ENCODE measurements at regions not wholly inside any gene's neighbourhood (a gene's known extent, or its start where the extent isn't known, plus 50 kb on each side); places are given as distances from the start of the nearest gene placed in this dataset.
A peak's percentile ranks its signal among the peaks of the same experiment; 100 is the strongest.
"Not testable (repeated sequence)": the region's sequence is repeated elsewhere in the genome, so short reads cannot be mapped to it uniquely, and the experiment has no call there.

DNA sequence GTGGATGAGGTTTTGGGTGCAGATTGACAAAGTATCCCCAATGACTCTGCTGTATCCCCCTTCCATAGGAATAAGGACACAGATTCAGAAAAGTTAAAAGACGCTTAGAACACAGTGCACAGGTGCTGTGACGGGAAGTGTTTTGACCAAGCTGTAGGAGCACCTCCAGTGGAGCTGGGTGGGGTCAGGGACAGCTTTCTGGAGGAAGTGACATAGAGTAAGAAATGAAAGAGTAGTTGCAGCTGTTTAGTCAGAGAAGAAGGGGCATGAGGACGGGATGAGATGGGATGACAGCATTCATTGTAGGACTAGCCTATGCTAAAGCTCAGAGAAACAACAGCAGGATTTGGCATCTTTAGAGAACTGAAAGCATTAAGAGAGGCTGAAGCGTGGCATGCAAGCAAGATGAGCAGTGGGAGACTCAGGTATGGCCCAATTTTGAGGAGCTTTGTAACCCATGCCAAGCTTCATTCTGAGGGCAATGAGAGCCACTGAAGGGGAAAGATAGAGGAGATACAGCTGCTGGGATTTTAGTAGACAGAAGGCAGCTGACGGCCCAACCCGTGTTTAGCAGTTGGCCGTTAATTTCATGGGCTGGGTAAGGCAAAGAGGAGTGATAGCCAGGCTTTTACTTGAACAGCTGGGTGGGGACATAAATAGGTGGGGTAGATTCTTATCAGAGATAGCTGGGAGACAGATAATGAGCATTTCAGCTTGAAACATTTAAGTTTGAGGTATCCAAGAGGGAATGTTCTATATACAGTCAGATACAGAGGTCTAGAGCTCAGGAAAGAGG lies 131.8 kb upstream of the KRAS start:
- no peak for DNase-seq

DNA sequence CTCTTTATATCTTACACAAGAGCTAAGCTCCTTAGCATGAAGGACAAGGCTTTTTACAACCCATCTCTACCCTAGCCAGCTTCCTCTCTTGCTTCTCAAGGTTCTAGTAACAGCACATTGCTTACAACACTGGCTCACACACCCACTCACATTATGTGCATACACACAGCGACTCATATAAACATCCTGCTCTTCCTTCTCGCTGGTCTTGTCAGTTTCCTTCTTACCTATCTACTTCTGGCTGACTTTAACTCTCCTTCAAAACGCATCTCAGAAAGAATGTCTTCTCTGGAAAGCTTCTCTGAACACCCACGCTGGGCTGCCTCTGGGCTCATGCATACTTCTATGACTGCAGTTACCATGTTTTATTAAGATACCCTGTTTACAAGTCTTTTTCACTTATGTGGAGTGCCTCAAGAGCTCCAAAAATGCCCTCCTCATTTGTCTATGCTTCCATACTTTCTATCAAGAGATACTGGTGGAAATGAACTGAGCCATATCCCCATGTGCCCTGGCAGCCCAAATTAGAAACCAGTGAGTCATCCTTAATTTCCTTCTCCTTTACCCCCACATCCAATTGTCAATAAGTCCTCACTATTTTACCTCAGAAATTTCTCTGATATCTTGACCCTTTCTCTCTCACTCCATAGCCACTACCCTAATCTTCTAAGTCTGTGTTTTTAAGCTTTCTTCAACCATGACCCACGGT lies 126.9 kb upstream of the KRAS start:
- peak; percentile 27 for DNase-seq

DNA sequence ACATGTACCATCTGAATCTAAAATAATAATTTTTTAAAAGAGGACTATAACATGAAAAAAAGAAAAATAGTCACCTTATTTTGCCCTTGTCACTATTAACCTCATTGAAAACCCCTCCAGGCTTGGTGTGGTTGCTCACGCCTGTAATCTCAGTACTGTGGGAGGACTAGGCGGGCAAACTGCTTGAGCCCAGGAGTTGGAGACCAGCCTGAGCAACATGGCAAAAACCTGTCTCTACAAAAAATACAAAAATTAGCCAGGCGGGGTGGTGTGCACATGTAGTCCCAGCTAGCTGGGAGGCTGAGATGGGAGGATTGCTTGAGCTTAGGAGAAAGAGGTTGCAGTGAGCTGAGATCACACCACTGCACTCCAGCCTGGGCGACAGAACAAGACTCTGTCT lies 126.3 kb upstream of the KRAS start:
- no peak for DNase-seq

DNA sequence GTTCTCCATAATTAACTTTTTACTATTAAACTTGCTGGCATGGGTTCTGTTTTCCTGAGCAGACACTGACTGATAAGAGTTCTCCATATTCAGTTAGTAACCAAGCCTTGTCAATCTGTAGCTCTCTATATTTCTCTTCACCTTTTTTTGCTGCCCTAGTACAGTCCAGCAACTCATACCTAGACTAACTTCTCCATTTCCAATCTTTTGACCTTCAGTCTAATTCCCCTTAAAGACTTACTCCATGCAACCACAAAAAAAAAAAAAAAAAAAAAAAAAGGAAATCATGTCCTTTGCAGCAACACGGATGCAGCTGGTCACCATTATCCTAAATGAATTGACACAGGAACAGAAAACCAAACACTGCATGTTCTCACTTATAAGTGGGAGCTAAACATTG lies 125.7 kb upstream of the KRAS start:
- DNase-seq = no peak

DNA sequence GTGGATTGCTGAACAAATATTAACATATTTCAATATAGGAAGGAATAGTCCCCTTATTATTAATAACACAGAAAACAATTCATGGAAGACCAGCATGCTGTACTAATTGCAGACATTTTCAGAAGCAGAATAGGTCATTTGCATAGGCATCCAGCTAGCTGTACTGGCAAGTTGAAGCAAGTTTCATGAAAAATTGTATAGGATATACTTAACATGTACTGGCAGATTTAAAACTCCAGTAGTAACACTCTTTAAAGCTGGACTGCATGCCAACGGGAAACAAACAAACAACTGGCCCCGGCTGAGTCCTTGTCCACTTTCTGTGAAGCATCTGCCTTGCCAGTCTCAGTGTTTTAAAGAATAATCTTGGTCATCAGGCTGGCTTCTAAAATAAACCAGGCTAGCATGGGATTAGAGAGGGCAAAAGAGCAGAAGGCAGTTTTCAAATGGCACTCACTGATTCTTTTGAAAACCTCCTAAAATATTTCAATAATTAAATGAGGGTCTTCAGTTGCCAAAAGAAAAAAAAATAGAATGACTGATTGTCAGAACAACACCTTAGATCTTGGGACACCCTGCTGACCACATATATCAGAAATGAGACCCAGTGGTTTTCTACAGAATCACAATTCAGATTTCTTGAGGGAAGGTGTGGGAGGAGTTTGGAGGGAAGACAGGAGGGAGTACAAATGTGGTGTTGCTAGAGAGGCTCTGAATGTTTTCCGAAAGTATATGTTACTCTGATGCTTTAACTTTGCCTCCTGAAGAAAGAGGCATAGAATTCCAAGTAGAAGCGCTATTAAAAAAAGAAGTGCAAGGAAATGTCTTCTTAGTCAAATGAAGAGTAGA lies 122.5 kb upstream of the KRAS start:
- no peak for DNase-seq

DNA sequence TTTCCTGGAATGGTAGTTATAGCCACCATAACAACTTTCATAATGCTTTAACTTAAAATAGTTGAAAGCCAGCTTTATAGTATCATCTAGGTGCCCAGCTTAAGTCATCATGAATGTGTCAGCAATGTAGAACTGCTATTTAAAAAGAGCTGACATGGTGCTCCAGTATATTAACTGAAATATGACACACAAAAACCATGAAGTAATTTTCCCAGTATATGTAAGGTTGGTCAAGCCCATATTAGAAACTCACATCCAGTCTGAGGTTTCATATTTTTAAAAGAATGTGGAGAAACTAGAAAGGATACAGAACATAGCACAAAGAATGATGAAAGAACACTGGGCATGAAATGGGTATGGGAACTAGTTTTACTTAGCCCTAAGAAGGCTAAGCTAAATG lies 121.3 kb upstream of the KRAS start:
- no peak for DNase-seq

DNA sequence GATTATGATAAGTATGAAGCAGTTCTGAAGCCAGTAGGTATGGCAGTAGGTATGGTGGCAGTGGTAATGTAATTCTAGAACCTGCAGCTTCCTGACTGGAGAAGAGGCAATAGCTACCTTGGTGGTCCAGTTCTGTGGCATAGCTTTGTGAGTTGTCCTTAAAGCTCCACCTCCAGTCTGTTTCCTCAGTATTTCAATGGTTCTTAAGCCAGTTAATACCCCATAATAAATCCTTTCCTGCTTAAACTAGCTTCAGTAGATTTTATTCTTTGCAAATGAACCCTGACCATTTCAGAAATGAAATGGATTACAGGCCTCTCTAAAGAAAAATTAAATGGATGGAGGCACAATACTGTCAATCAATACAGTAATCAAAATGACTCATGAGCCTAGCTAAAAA lies 117.8 kb upstream of the KRAS start:
- DNase-seq = no peak

DNA sequence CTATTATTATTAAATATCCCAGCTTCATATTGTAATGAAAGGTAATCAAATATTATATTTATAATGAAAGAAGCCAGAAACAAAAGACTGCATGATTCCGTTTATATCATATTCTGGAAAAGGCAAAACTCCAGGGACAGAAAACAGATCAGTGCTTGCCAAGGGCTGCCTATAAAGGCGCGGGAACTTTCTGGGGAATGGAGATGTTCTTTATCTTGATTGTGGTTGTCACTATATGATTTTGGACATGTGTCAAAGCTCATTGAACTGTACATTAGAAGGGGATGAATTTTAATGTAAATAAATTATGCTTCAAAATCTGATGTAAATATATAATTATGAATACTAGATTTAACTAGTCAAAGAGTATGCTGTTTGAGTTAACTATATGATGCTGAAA lies 115.4 kb upstream of the KRAS start:
- DNase-seq = no peak

DNA sequence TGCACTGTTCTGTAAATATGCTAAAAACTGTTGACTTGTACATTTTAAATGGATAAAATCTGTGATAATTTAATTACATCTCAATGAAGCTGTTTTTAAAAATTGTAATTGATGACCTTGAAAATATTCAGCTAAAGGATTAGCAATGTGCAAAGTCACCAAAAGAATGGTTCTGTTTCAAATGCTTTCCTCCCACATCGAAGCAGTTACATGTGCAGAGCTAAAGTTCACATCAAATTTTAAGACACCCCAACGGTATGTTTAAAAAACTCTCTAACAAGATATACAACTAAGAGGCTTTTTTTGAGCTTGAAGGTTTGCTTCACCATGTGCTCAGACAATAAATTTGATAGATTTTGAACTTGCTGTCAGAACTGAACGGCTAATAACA lies 114.6 kb upstream of the KRAS start:
- DNase-seq = no peak

DNA sequence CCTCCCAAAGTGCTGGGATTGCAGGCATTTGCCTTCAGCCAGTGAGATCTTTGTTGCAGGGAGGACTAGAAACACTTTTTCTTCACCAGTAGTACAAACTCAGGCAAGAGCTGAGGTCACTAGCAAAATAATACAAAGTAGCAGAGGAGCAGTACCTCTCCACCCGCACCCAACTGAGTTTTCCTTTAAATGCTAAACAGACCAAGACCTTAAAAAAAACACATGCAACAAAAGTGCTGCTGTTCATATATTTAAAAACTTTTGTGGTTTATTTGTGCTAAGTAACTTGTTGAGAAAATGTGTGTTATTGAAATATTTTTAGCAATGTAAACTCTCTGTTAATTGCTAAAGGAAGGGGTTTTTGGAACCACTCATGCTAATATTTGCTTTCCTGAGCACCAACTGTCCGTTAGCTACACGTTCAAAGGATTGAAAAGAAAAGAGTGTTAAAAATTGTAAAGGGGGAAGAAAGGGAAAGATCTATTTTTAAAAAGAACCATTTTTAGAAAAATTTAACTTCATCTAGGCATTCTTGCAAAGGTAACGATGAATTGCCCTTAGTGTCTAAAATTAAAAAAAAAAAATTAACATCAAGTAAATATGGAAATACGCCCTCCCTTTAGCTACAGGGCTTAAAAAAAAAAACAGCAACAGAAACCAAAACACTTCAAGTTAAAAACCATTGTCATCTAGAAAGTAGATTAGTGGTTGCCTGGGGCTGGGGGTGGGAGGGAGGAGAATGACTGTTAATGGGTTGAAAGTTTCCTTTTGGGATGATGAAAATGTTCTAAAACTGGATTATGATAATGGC lies 114.0 kb upstream of the KRAS start:
- DNase-seq = no peak

DNA sequence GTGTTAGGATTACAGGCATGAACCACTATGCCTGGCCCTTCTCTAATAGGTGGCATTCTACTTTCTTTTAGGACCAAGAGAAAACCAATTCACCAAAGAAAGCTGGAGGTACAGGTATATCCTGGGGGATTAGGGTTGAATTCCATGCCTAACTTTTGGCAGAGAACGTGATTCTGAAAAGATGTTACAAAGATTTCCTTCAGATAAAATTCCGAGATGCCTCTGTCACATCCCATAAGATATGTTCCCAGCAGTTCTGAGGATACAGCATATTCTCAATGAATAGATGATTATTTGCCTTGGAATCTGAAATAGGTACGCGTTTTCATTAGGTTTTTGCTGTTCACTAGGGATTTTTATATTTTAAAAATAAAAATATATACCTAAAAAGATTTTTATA lies 111.9 kb upstream of the KRAS start:
- DNase-seq = no peak

DNA sequence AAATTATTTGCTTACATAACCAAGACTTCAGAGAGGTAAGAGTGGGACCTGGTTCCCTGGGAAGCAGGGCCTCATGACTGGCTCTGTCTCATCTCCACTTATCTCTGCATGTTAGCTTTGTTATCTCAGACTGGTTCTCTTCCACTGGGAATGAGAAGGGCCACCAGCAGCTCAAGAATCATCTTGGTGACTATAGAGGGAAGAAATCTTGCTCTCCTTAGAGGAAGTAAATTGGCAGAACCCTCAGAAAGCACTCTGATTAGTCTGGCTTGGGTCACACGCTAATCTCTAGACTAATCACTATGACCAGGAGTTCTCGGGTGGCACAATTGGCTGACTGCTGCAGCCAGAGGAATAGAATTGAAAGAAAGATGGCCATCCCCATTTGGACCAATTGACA lies 110.8 kb upstream of the KRAS start:
- DNase-seq = no peak

DNA sequence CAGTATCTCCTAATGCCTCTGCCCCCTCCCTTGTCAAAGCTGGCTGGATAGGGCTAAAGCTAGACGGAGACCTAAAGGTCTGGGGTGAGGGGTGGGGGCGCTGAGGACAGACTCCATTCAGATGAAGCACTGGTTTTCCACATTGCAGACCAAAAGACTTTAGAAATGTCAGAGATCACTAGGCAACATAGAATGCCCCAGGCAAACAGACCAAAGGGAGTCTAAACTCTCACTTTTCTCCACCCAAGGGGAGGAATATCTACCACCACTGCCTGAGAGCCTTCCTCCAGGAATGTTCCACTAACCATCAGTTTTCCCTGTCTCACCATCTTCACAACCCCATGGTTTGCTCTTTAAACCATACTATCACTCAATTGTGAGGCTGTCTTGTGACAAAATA lies 106.9 kb upstream of the KRAS start:
- DNase-seq = no peak

DNA sequence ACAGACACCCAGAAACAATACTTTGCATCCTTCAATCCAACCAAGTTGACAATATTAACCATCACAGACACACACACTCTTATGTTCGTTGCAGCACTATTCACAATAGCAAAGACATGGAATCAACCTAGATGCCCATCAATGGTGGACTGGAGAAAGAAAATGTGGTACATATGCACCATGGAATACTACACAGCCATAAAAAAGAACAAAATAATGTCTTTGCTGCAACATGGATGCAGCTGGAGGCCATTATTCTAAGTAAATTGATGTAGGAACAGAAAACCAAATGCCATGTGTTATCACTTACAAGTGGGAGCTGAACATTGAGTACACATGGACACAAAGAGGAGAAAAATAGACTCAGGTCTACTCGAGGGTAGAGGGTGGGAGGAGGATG lies 102.2 kb upstream of the KRAS start:
- DNase-seq = not testable (repeated sequence)

DNA sequence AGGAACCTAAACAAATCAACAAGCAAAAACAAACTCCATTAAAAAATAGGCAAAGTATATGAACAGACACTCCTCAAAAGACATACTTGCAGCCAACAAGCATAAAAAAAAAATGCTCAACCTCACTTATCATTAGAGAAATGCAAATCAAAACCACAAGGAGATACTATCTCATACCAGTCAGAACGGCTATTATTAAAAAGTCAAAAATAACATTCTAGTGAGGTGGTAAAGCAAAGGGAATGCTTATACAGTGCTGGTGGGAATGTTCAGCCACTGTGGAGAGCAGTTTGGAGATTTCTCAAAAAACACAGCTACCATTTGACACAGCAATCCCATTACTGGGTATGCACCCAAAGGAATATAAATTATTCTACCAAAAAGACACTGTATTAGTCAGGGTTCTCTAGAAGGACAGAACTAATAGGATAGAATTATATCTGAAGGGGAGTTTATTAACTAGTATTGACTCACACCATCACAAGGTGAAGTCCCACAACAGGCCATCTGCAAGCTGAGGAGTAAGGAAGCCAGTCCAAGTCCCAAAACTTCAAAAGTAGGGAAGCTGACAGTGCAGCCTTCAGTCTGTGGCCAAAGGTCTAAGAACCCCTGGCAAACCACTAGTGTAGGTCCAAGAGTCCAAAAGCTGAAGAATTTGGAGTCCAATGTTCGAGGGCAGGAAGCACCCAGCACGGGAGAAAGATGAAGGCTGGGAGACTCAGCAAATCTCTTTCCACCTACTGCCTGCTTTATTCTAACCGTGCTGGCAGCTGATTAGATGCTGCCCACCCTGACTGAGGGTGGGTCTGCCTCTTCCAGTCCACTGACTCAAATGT lies 101.6 kb upstream of the KRAS start:
- peak; percentile 73 for DNase-seq

DNA sequence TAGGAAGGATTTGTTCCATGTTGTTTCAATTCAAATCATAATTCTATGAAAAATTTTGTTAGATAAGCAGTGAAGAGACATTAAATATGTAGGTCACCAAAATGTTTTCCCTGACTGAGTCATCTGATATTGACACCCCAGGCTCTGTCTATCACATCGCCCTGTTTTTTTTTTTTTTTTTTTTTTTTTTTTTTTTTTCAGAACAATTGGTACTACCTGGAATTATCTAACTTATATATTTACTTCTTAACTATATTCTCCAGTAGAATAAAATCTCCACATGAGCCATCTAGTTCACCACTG lies 97.8 kb upstream of the KRAS start:
- DNase-seq = no peak

DNA sequence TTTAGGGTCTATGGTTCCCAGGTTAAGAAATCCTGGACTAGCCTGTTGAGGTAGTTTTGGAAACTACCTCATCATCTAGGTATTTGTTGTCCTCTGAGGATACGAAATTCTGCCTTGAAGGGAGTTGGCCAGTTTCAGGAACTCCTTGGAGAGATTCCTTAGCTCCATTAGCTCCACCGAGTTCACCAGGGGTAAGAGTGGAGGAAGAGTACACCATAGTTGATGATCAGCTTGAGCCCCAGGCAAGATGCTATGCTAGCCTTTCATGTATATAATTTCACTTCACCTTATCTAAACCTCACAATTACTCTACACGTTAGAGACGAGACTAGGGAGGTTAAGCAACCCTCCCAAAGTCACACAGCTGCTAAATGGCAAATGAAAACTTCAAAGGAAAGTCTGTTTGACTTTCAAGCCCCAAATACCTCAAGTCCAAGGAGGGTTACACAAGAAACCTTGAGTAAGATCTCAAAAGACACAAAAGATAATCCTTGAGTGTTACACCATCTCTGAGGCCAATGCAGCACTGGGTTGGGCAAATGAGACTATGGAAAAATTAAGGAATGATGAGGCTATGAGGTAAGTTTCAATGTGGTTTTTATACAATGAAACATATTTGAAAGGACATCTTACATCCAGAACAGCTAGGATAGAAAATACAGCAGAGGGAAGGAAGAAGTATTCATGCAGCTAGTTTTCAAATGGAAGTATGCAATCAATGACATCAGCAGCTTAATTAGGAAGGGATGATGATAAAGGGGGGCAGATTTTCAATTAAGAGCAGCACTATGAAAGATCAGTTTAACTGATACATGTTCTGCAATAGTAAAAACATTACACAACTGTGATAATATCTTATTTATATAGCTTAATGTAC lies 97.2 kb upstream of the KRAS start:
- DNase-seq = no peak

DNA sequence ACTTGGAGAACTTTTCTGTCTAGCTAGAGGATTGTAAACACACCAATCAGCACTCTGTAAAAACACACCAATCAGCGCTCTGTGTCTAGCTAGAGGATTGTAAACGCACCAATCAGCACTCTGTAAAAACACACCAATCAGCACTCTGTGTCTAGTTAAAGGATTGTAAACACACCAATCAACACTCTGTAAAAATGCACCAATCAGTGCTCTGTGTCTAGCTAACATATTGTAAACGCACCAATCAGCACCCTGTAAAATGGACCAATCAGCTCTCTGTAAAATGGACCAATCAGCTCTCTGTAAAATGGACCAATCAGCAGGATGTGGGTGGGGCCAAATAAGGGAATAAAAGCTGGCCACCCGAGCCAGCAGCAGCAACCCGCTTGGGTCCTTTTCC lies 91.1 kb upstream of the KRAS start:
- DNase-seq = not testable (repeated sequence)

DNA sequence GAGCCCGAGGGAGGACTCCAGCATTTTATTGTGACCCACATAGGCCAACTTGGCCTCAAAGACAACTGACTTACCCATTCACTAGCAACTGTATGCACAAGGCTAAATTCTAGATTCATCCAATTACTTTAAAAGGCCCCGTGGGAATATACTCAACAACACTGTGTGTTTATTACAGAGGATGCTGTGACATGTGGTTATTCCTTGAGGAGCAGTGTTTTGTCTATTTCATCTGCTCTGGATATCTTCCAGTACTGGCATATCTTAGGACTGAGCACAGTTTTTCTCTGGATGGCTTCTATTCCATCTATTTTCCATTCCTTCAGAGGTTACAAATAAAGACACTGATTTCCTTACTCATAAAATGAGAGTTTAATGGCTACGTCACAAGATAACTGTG lies 87.2 kb upstream of the KRAS start:
- DNase-seq = no peak

DNA sequence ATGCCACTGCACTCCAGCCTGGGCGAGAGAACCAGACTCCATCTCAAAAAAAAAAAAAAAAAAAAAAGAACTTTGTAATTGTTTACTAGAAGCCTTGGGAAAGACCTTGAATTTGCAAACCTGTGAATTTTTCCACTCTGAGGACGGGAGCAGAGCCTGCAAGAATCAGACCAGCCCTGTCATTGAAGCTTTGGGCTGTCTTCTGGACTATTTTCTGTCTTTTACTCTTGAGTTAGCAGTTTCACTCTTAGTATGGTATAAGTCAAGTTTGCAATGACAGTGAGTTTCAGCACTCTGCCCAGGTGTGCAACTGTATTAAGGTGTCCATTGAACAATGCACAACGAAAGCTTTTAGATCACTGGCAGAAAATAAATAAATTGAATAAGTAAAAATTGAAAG lies 81.4 kb upstream of the KRAS start:
- no peak for DNase-seq
